ENCODE measurements at regions not wholly inside any gene's neighbourhood (a gene's known extent, or its start where the extent isn't known, plus 50 kb on each side); places are given as distances from the start of the nearest gene placed in this dataset.

- Histone ChIP-seq H3K79me2 (ENCODE audit: low read length) (no peaks in the 10 kb centered on the region), H3K36me3 (replicated peaks; ENCODE audit: low read depth, low read length) (no peaks in the 10 kb centered on the region), H4K20me1 (ENCODE audit: insufficient read depth, low read length) (no peaks in the 10 kb centered on the region), H3K4me1 (ENCODE audit: low read length) (no peaks in the 10 kb centered on the region), H3K27ac (ENCODE audit: low read length) (no peak overlapping the region), H3K9ac (ENCODE audit: low read length) (no peak overlapping the region), H2AFZ (ENCODE audit: low read depth, low read length) (no peak overlapping the region), H3K4me3 (ENCODE audit: low read length) (no peak overlapping the region), H3K27me3 (ENCODE audit: low read depth, low read length) (no peaks in the 10 kb centered on the region), H3K4me2 (ENCODE audit: low read length) (no peak overlapping the region), H3K9me3 (ENCODE audit: insufficient read depth, low read length) (no peaks in the 10 kb centered on the region)
- TF ChIP-seq CTCF (IDR thresholded peaks at IDR 0.05; ENCODE audit: low read depth, low read length) (no peak), EZH2phosphoT487 (IDR thresholded peaks at IDR 0.05; ENCODE audit: low read depth) (no peak)
Observed at GRCh38 chr19:31595521-31595920, 246.3 kb upstream of the TSHZ3 start.

GRCh38 chr19:31596751-31597150, 247.5 kb upstream of the TSHZ3 start:
- no peaks in the 10 kb centered on the region for H3K4me1 ChIP-seq (ENCODE audit: low read length)
- H3K9me3 ChIP-seq (ENCODE audit: insufficient read depth, low read length): no peaks in the 10 kb centered on the region
- no peaks in the 10 kb centered on the region for H4K20me1 ChIP-seq (ENCODE audit: insufficient read depth, low read length)
- H3K79me2 ChIP-seq (ENCODE audit: low read length): no peaks in the 10 kb centered on the region
- H3K27me3 ChIP-seq (ENCODE audit: low read depth, low read length): no peaks in the 10 kb centered on the region
- no peak overlapping the region for H3K9ac ChIP-seq (ENCODE audit: low read length)
- no peak overlapping the region for H3K4me3 ChIP-seq (ENCODE audit: low read length)
- H2AFZ ChIP-seq (ENCODE audit: low read depth, low read length): no peak overlapping the region
- no peak overlapping the region for H3K4me2 ChIP-seq (ENCODE audit: low read length)
- H3K27ac ChIP-seq (ENCODE audit: low read length): no peak overlapping the region
- TF ChIP-seq CTCF (IDR thresholded peaks at IDR 0.05; ENCODE audit: low read depth, low read length) (no peak), EZH2phosphoT487 (IDR thresholded peaks at IDR 0.05; ENCODE audit: low read depth) (no peak)
- no peaks in the 10 kb centered on the region for H3K36me3 ChIP-seq (replicated peaks; ENCODE audit: low read depth, low read length)

- no peak overlapping the region for H3K4me3 ChIP-seq (ENCODE audit: low read length)
- no peaks in the 10 kb centered on the region for H3K79me2 ChIP-seq (ENCODE audit: low read length)
- no peak overlapping the region for H3K4me2 ChIP-seq (ENCODE audit: low read length)
- no peaks in the 10 kb centered on the region for H3K4me1 ChIP-seq (ENCODE audit: low read length)
- TF ChIP-seq CTCF (IDR thresholded peaks at IDR 0.05; ENCODE audit: low read depth, low read length): no peak
- TF ChIP-seq EZH2phosphoT487 (IDR thresholded peaks at IDR 0.05; ENCODE audit: low read depth): no peak
- no peak overlapping the region for H3K9ac ChIP-seq (ENCODE audit: low read length)
- H2AFZ ChIP-seq (ENCODE audit: low read depth, low read length): no peak overlapping the region
- no peaks in the 10 kb centered on the region for H3K27me3 ChIP-seq (ENCODE audit: low read depth, low read length)
- no peaks in the 10 kb centered on the region for H3K9me3 ChIP-seq (ENCODE audit: insufficient read depth, low read length)
- H3K27ac ChIP-seq (ENCODE audit: low read length): no peak overlapping the region
- H3K36me3 ChIP-seq (replicated peaks; ENCODE audit: low read depth, low read length): no peaks in the 10 kb centered on the region
- no peaks in the 10 kb centered on the region for H4K20me1 ChIP-seq (ENCODE audit: insufficient read depth, low read length)
Observed at GRCh38 chr19:31597616-31598015, 248.4 kb upstream of the TSHZ3 start.

DNA sequence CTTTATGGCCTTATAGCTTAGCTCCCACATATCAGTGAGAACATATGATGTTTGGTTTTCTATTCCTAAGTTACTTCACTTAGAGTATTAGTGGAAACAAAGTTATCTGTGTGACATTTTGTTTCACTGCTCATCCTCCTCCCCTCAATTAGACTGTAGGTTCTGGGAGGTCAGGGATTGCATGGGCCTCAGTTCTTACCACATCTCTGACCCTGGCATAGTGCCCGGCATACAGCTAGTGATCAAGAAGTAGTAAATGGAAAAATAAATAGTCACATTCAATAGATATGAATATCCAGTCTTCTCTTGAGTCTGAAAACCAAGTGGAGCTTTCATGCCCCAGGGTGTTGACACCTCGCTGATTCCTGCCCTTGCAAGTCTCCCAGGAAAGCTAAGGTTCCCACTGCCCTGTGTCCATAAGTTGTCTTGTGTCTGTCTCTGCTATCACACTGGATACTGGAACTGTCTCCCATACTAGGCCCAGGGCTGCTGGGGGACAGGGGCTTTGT, 249.5 kb upstream of the TSHZ3 start:
- Histone ChIP-seq H3K9me3 (ENCODE audit: insufficient read depth, low read length) (no peaks in the 10 kb centered on the region), H4K20me1 (ENCODE audit: insufficient read depth, low read length) (no peaks in the 10 kb centered on the region), H2AFZ (ENCODE audit: low read depth, low read length) (no peak overlapping the region), H3K4me2 (ENCODE audit: low read length) (no peak overlapping the region), H3K27me3 (ENCODE audit: low read depth, low read length) (no peaks in the 10 kb centered on the region), H3K79me2 (ENCODE audit: low read length) (no peaks in the 10 kb centered on the region), H3K27ac (ENCODE audit: low read length) (no peak overlapping the region), H3K4me3 (ENCODE audit: low read length) (no peak overlapping the region), H3K9ac (ENCODE audit: low read length) (no peak overlapping the region), H3K36me3 (replicated peaks; ENCODE audit: low read depth, low read length) (no peaks in the 10 kb centered on the region), H3K4me1 (ENCODE audit: low read length) (no peaks in the 10 kb centered on the region)
- no peak for TF ChIP-seq EZH2phosphoT487 (IDR thresholded peaks at IDR 0.05; ENCODE audit: low read depth)
- TF ChIP-seq CTCF (IDR thresholded peaks at IDR 0.05; ENCODE audit: low read depth, low read length): no peak

Measured in OCI-LY3 (cell line).